K562 (cell line): ENCODE measurements at regions not wholly inside any gene's neighbourhood (a gene's known extent, or its start where the extent isn't known, plus 50 kb on each side); places are given as distances from the start of the nearest gene placed in this dataset.

ENCODE experiments used
- ATAC-seq: fragments of 200-7000 bp; cut with Tn5 transposase; 3 replicates; pipeline ENCODE4 v1.9.1; 2020; ENCODE audit warnings: moderate library complexity
- BruUV-seq: library from RNA; stranded (reverse); fragments of 400-500 nt; replicated peaks from 2 replicates; lab custom pipeline; 2021; lab: Mats Ljungman, UMichigan
- CTCF ChIA-PET: fragments of 300-600 bp; formaldehyde crosslinking; extraction: SDS; loops from one replicate; lab custom pipeline; 2021; ENCODE audit warnings: low intra/inter-chr PET ratio; lab: Yijun Ruan, JAX
- POLR2A ChIA-PET: fragments of 300-600, 350-650 bp; sonication (Branson Sonifier 250); formaldehyde crosslinking; extraction: SDS; loops from one replicate; lab custom pipeline; 2021; ENCODE audit warnings: antibody characterized with exemption, inconsistent platforms; lab: Yijun Ruan, JAX
- DNase-seq, 4 experiments: peaks; one replicate each; pipeline versions ENCODE4 v3.0.0 to v3.0.0-alpha.2; 2011 to 2018; ENCODE audit warnings: low spot score in 3 of 4, mixed read lengths in 3 of 4; ENCODE audit errors: extremely low read depth in 1 of 4
- FAIRE-seq: peaks from 2 replicates; lab custom pipeline; 2011; peaks lifted over from hg19 to GRCh38; lab: Jason Lieb, UNC
- H2AFZ ChIP-seq: 2 replicates; pipeline ENCODE4 v1.6.0; 2011; ENCODE audit warnings: low read depth, low read length, control low read depth, inconsistent platforms
- H3K27ac ChIP-seq: fragments of 200-600 bp; 3 replicates; pipeline ENCODE4 v1.8.0; 2011; ENCODE audit warnings: low read depth, mild to moderate bottlenecking, control low read depth, inconsistent platforms, low read length, moderate library complexity, mixed read lengths; ENCODE audit errors: extremely low read depth
- H3K27me3 ChIP-seq, 2 experiments: fragments of 300-600 bp in 1 of 2; 2 replicates in 1 of 2; 3 replicates in 1 of 2; pipeline versions ENCODE4 v1.6.0 to v1.8.0; 2011; ENCODE audit warnings: inconsistent platforms in 2 of 2, low read length in 2 of 2, mild to moderate bottlenecking in 1 of 2, mixed read lengths in 1 of 2, moderate library complexity in 1 of 2; ENCODE audit not compliant: control insufficient read depth in 2 of 2, insufficient read depth in 2 of 2
- H3K36me3 ChIP-seq: fragments of 300-600 bp; 3 replicates; pipeline ENCODE4 v1.8.0; 2011; ENCODE audit warnings: mild to moderate bottlenecking, low read length, inconsistent platforms; ENCODE audit not compliant: control insufficient read depth, insufficient read depth
- H3K4me1 ChIP-seq, 2 experiments: fragments of 200-600 bp in 1 of 2; replicated peaks in 1 of 2; 2 replicates in 1 of 2; 3 replicates in 1 of 2; pipeline versions ENCODE4 v1.5.1 to v1.8.0; 2011; ENCODE audit warnings: inconsistent platforms in 2 of 2, low read length in 2 of 2, mild to moderate bottlenecking in 1 of 2, mixed read lengths in 1 of 2, moderate library complexity in 1 of 2; ENCODE audit not compliant: control insufficient read depth in 2 of 2, insufficient read depth in 2 of 2
- H3K4me2 ChIP-seq: 2 replicates; pipeline ENCODE4 v1.6.1; 2011; ENCODE audit warnings: low read length, control low read depth, inconsistent platforms, mixed read lengths; ENCODE audit not compliant: insufficient read depth
- H3K4me3 ChIP-seq: fragments of 200-600 bp; sonication (generic), shearing (Covaris generic); 2 replicates; pipeline ENCODE4 v1.5.1; 2016; ENCODE audit warnings: control low read depth, inconsistent platforms
- H3K79me2 ChIP-seq: fragments of 200-600 bp; 3 replicates; pipeline ENCODE4 v1.8.0; 2011; ENCODE audit warnings: low read length, inconsistent platforms; ENCODE audit not compliant: control insufficient read depth, insufficient read depth
- H3K9ac ChIP-seq, 2 experiments: 2 replicates each; pipeline versions ENCODE4 v1.6.0 to v1.6.1; 2011; ENCODE audit warnings: low read depth in 2 of 2, low read length in 2 of 2, control low read depth in 1 of 2, inconsistent platforms in 1 of 2, mild to moderate bottlenecking in 1 of 2, mixed read lengths in 1 of 2; ENCODE audit not compliant: insufficient read depth in 1 of 2
- H3K9me1 ChIP-seq: one replicate; pipeline ENCODE4 v1.6.0; 2011; ENCODE audit warnings: inconsistent platforms, mild to moderate bottlenecking, low read length, moderate library complexity; ENCODE audit not compliant: control insufficient read depth, insufficient read depth
- H3K9me3 ChIP-seq: replicated peaks from 2 replicates; pipeline ENCODE4 v1.5.1; 2011; ENCODE audit warnings: low read depth, low read length, inconsistent platforms; ENCODE audit not compliant: control insufficient read depth, insufficient read depth
- H4K20me1 ChIP-seq: replicated peaks from 2 replicates; pipeline ENCODE4 v1.6.1; 2011; ENCODE audit warnings: low read length, inconsistent platforms, mixed read lengths; ENCODE audit not compliant: control insufficient read depth, insufficient read depth
- ARID1B ChIP-seq: fragments of 450-650 bp; IDR thresholded peaks from 2 replicates; pipeline ENCODE4 v1.6.1; 2016; ENCODE audit warnings: antibody characterized with exemption, mild to moderate bottlenecking, inconsistent platforms
- DEAF1 ChIP-seq: fragments of 450-650 bp; formaldehyde crosslinking; IDR thresholded peaks from 2 replicates; pipeline ENCODE4 v1.4.0; 2020; ENCODE audit warnings: mild to moderate bottlenecking, moderate library complexity
- KLF1 ChIP-seq: fragments of 450-650 bp; IDR thresholded peaks from 2 replicates; pipeline ENCODE4 v1.6.1; 2016; ENCODE audit warnings: missing genetic modification characterization, missing compliant biosample characterization
- PHB ChIP-seq: fragments of 250-450 bp; sonication (Bioruptor Pico); IDR thresholded peaks from 2 replicates; pipeline ENCODE4 v1.5.0; 2021
- SMARCA5 ChIP-seq: fragments of 450-650 bp; IDR thresholded peaks from 2 replicates; pipeline ENCODE4 v1.6.1; 2016
- ZBTB8A ChIP-seq: fragments of 450-650 bp; IDR thresholded peaks from 2 replicates; pipeline ENCODE4 v1.6.1; 2018; ENCODE audit warnings: mild to moderate bottlenecking, moderate library complexity; ENCODE audit not compliant: partially characterized antibody
- ZKSCAN1 ChIP-seq: fragments of 150-350 bp; IDR thresholded peaks from 2 replicates; pipeline ENCODE4 v1.6.1; 2016; ENCODE audit warnings: low read depth, low read length
- ZNF695 ChIP-seq: fragments of 450-650 bp; formaldehyde crosslinking; IDR thresholded peaks from 2 replicates; pipeline ENCODE4 v1.4.0; 2020; ENCODE audit warnings: mild to moderate bottlenecking, moderate library complexity
- WGBS: fragments of 100-300 bp; shearing (Covaris generic); methylation state at CpG from one replicate; pipeline ENCODE4 v1.1.6; 2016; ENCODE audit warnings: low coverage, mixed read lengths; ENCODE audit not compliant: insufficient coverage; ENCODE audit errors: missing lambda C conversion rate; 5-methylcytosine and 5-hydroxymethylcytosine counted together
- in situ Hi-C: fragments of 300-500 bp; cut with MboI; formaldehyde crosslinking; loops from 4 replicates; pipeline ENCODE4 v1.15.0; 2018; ENCODE audit warnings: inconsistent platforms, mixed read lengths
- intact Hi-C: fragments of 100-400 bp; cut with micrococcal nuclease; formaldehyde crosslinking; loops from 2 replicates; pipeline ENCODE4 v1.14.2; 2022
- TF ChIP-seq, protein P1 (sequence below): fragments of 200-800 bp; sonication (Bioruptor generic); IDR thresholded peaks from 2 replicates; pipeline ENCODE4 v1.6.1; 2017; ENCODE audit warnings: missing genetic modification characterization, missing compliant biosample characterization
- TF ChIP-seq, protein P2 (sequence below): fragments of 250-450 bp; sonication (Bioruptor Pico); IDR thresholded peaks from 2 replicates; pipeline ENCODE4 v1.5.0; 2021
- TF ChIP-seq, protein P3 (sequence below): IDR thresholded peaks from 3 replicates; pipeline ENCODE4 v1.6.1; 2011; ENCODE audit warnings: borderline replicate concordance, mild to moderate bottlenecking, moderate library complexity; ENCODE audit not compliant: insufficient read length; ENCODE audit errors: extremely low read depth
- TF ChIP-seq, protein P4 (sequence below): sonication (generic); formaldehyde crosslinking; IDR thresholded peaks from 2 replicates; pipeline ENCODE4 v1.8.1; 2022; ENCODE audit warnings: missing genetic modification reagents

DNA sequence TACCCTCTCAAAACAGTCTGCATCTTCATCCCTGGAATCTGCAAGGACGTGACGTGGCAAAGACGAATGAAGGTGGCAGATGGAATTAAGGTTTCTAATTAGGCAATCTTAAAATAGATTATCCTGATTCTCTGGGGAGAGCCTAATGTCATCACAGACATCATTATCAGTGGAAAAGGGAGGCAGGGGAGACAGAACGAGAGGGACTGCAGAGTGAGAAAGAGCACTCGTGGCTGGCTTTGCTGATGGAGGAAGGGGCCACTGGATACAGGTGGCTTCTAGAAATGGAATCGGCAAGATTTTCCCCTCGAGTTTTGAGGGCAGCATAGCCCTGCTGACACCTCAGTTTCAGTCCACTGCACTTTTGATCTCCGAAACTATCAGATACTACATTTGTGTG, 110.6 kb downstream of the ASMT start:
- Histone ChIP-seq H3K79me2 (no peaks in the 10 kb centered on the region), H3K36me3 (no peaks in the 10 kb centered on the region), H3K9me3 (no peaks in the 10 kb centered on the region), H2AFZ (no peak overlapping the region), H4K20me1 (no peaks in the 10 kb centered on the region), H3K4me3 (no peak overlapping the region), H3K9ac (no peak overlapping the region), H3K27ac (no peak overlapping the region), H3K27me3 (no peaks in the 10 kb centered on the region; a peak in 1 of 5 replicates), H3K4me1 (no peaks in the 10 kb centered on the region), H3K4me2 (no peak overlapping the region), H3K9me1 (no peaks in the 10 kb centered on the region)
- no peak for ATAC-seq
- POLR2A ChIA-PET = no interaction called here
- FAIRE-seq = no peak
- intact Hi-C loops = no loop called here
- DNase-seq = no peak
- BruUV-seq = no TSS peak
- CTCF ChIA-PET = no interaction called here
- in situ Hi-C loops = no loop called here
- TF ChIP-seq, protein P1, sequence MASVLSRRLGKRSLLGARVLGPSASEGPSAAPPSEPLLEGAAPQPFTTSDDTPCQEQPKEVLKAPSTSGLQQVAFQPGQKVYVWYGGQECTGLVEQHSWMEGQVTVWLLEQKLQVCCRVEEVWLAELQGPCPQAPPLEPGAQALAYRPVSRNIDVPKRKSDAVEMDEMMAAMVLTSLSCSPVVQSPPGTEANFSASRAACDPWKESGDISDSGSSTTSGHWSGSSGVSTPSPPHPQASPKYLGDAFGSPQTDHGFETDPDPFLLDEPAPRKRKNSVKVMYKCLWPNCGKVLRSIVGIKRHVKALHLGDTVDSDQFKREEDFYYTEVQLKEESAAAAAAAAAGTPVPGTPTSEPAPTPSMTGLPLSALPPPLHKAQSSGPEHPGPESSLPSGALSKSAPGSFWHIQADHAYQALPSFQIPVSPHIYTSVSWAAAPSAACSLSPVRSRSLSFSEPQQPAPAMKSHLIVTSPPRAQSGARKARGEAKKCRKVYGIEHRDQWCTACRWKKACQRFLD (CRISPR knock-in tag) = no peak
- TF ChIP-seq, protein P2, sequence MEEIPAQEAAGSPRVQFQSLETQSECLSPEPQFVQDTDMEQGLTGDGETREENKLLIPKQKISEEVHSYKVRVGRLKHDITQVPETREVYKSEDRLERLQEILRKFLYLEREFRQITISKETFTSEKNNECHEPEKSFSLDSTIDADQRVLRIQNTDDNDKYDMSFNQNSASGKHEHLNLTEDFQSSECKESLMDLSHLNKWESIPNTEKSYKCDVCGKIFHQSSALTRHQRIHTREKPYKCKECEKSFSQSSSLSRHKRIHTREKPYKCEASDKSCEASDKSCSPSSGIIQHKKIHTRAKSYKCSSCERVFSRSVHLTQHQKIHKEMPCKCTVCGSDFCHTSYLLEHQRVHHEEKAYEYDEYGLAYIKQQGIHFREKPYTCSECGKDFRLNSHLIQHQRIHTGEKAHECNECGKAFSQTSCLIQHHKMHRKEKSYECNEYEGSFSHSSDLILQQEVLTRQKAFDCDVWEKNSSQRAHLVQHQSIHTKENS (CRISPR knock-in tag) = no peak
- no peak for TF ChIP-seq ZNF695
- TF ChIP-seq, protein P3, sequence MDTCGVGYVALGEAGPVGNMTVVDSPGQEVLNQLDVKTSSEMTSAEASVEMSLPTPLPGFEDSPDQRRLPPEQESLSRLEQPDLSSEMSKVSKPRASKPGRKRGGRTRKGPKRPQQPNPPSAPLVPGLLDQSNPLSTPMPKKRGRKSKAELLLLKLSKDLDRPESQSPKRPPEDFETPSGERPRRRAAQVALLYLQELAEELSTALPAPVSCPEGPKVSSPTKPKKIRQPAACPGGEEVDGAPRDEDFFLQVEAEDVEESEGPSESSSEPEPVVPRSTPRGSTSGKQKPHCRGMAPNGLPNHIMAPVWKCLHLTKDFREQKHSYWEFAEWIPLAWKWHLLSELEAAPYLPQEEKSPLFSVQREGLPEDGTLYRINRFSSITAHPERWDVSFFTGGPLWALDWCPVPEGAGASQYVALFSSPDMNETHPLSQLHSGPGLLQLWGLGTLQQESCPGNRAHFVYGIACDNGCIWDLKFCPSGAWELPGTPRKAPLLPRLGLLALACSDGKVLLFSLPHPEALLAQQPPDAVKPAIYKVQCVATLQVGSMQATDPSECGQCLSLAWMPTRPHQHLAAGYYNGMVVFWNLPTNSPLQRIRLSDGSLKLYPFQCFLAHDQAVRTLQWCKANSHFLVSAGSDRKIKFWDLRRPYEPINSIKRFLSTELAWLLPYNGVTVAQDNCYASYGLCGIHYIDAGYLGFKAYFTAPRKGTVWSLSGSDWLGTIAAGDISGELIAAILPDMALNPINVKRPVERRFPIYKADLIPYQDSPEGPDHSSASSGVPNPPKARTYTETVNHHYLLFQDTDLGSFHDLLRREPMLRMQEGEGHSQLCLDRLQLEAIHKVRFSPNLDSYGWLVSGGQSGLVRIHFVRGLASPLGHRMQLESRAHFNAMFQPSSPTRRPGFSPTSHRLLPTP = no peak
- TF ChIP-seq ARID1B = no peak
- TF ChIP-seq, protein P4, sequence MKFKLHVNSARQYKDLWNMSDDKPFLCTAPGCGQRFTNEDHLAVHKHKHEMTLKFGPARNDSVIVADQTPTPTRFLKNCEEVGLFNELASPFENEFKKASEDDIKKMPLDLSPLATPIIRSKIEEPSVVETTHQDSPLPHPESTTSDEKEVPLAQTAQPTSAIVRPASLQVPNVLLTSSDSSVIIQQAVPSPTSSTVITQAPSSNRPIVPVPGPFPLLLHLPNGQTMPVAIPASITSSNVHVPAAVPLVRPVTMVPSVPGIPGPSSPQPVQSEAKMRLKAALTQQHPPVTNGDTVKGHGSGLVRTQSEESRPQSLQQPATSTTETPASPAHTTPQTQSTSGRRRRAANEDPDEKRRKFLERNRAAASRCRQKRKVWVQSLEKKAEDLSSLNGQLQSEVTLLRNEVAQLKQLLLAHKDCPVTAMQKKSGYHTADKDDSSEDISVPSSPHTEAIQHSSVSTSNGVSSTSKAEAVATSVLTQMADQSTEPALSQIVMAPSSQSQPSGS = no peak
- TF ChIP-seq SMARCA5 = no peak
- no peak for TF ChIP-seq ZBTB8A
- TF ChIP-seq KLF1 (tag) = no peak
- TF ChIP-seq DEAF1 (CRISPR knock-in tag) = no peak
- TF ChIP-seq PHB (CRISPR knock-in tag) = no peak
- no peak for TF ChIP-seq ZKSCAN1
- WGBS = 0% methylated on average over 5 of the region's 8 CpGs
